H1 (cell line): ENCODE measurements at regions not wholly inside any gene's neighbourhood (a gene's known extent, or its start where the extent isn't known, plus 50 kb on each side); places are given as distances from the start of the nearest gene placed in this dataset.

Experiments
- CTCF ChIA-PET: fragments of 300-600 bp; sonication (Branson Sonifier 250); formaldehyde crosslinking; loops from one replicate; lab custom pipeline; 2021; ENCODE audit not compliant: partially characterized antibody; lab: Charles Lee
- POLR2A ChIA-PET: fragments of 300-600 bp; sonication (Branson Sonifier 250); formaldehyde crosslinking; loops from one replicate; lab custom pipeline; 2021; ENCODE audit warnings: inconsistent platforms; ENCODE audit not compliant: partially characterized antibody; lab: Charles Lee
- DNase-seq, 2 experiments: peaks; one replicate each; pipeline versions ENCODE4 v3.0.0 to v3.0.0-alpha.2; 2010 to 2022; ENCODE audit warnings: low spot score in 2 of 2, low read depth in 1 of 2, mixed read lengths in 1 of 2
- FAIRE-seq: peaks from 2 replicates; lab custom pipeline; 2011; peaks lifted over from hg19 to GRCh38; lab: Jason Lieb, UNC
- H2AFZ ChIP-seq: 2 replicates; pipeline ENCODE4 v1.8.1; 2012; ENCODE audit warnings: low read length, inconsistent platforms
- H2AK5ac ChIP-seq: 2 replicates; pipeline ENCODE4 v1.6.1; 2013; ENCODE audit warnings: low read depth, low read length
- H2BK120ac ChIP-seq: replicated peaks from 2 replicates; pipeline ENCODE3; 2013; ENCODE audit warnings: low read depth, low read length, inconsistent platforms
- H2BK12ac ChIP-seq: 2 replicates; pipeline ENCODE4 v1.6.1; 2013; ENCODE audit warnings: low read depth, low read length
- H2BK15ac ChIP-seq: 2 replicates; pipeline ENCODE4 v1.6.1; 2013; ENCODE audit warnings: low read length
- H2BK20ac ChIP-seq: 2 replicates; pipeline ENCODE4 v1.6.1; 2013; ENCODE audit warnings: low read length
- H2BK5ac ChIP-seq: 2 replicates; pipeline ENCODE4 v1.6.1; 2013; ENCODE audit warnings: low read depth, low read length
- H3K14ac ChIP-seq: 2 replicates; pipeline ENCODE4 v1.6.1; 2013; ENCODE audit warnings: inconsistent platforms; ENCODE audit not compliant: insufficient read length
- H3K18ac ChIP-seq: 2 replicates; pipeline ENCODE4 v1.6.1; 2013; ENCODE audit warnings: low read length; ENCODE audit errors: extremely low read depth
- H3K23ac ChIP-seq: 2 replicates; pipeline ENCODE4 v1.6.1; 2013; ENCODE audit warnings: inconsistent platforms; ENCODE audit not compliant: insufficient read length
- H3K23me2 ChIP-seq: 2 replicates; pipeline ENCODE4 v1.6.1; 2013; ENCODE audit warnings: low read depth, low read length
- H3K27ac ChIP-seq: 2 replicates; pipeline ENCODE4 v1.6.1; 2011; ENCODE audit warnings: low read depth, low read length, inconsistent platforms
- H3K27me3 ChIP-seq, 4 experiments: replicated peaks in 1 of 4; 1 replicate in 1 of 4; 2 replicates in 3 of 4; pipeline versions ENCODE4 v1.6.1 to v1.8.1; 2011 to 2013; ENCODE audit warnings: low read length in 3 of 4, mild to moderate bottlenecking in 3 of 4, inconsistent platforms in 2 of 4, mixed read lengths in 2 of 4, moderate library complexity in 1 of 4; ENCODE audit not compliant: control insufficient read depth in 3 of 4, insufficient read depth in 3 of 4; ENCODE audit errors: extremely low read depth in 1 of 4
- H3K36me3 ChIP-seq, 4 experiments: 2 replicates each; pipeline versions ENCODE4 v1.6.1 to v1.8.1; 2011 to 2013; ENCODE audit warnings: mild to moderate bottlenecking in 4 of 4, low read length in 3 of 4, moderate library complexity in 2 of 4, control low read depth in 1 of 4, inconsistent platforms in 1 of 4; ENCODE audit not compliant: insufficient read depth in 4 of 4, control insufficient read depth in 2 of 4
- H3K4ac ChIP-seq: replicated peaks from 2 replicates; pipeline ENCODE3; 2013; ENCODE audit warnings: low read length, low read depth, mixed read lengths, inconsistent platforms; ENCODE audit not compliant: insufficient read length
- H3K4me1 ChIP-seq, 4 experiments: replicated peaks in 1 of 4; 1 replicate in 1 of 4; 2 replicates in 3 of 4; pipeline versions ENCODE4 v1.6.1 to v1.8.1; 2011 to 2013; ENCODE audit warnings: low read length in 3 of 4, inconsistent platforms in 2 of 4, mixed read lengths in 1 of 4; ENCODE audit not compliant: insufficient read depth in 4 of 4, control insufficient read depth in 3 of 4
- H3K4me2 ChIP-seq, 2 experiments: 2 replicates each; pipeline versions ENCODE4 v1.6.1 to v1.8.1; 2011 to 2013; ENCODE audit warnings: low read depth in 2 of 2, low read length in 2 of 2, control low read depth in 1 of 2, inconsistent platforms in 1 of 2, mild to moderate bottlenecking in 1 of 2; ENCODE audit not compliant: insufficient read depth in 1 of 2
- H3K4me3 ChIP-seq, 4 experiments: fragments of 200-600, 300-600 bp in 1 of 4; sonication (generic), shearing (Covaris generic), sonication (Bioruptor Twin) in 1 of 4; 2 replicates each; pipeline versions ENCODE4 v1.5.1 to v1.8.1; 2011 to 2016; ENCODE audit warnings: low read length in 4 of 4, low read depth in 3 of 4, control low read depth in 2 of 4, inconsistent platforms in 2 of 4, mild to moderate bottlenecking in 2 of 4, mixed read lengths in 1 of 4, moderate library complexity in 1 of 4; ENCODE audit not compliant: insufficient read depth in 2 of 4; ENCODE audit errors: extremely low read depth in 1 of 4
- H3K56ac ChIP-seq: replicated peaks from 2 replicates; pipeline ENCODE3; 2013; ENCODE audit warnings: low read depth, mild to moderate bottlenecking, mixed read lengths, low read length, inconsistent platforms; ENCODE audit not compliant: insufficient read length
- H3K79me1 ChIP-seq: 2 replicates; pipeline ENCODE4 v1.6.1; 2013; ENCODE audit warnings: low read depth, low read length, control low read depth
- H3K79me2 ChIP-seq, 2 experiments: 2 replicates each; pipeline versions ENCODE4 v1.6.1 to v1.8.1; 2012 to 2013; ENCODE audit warnings: low read length in 2 of 2, mild to moderate bottlenecking in 2 of 2, inconsistent platforms in 1 of 2; ENCODE audit not compliant: insufficient read depth in 2 of 2, control insufficient read depth in 1 of 2
- H3K9ac ChIP-seq, 4 experiments: replicated peaks in 1 of 4; 1 replicate in 1 of 4; 2 replicates in 3 of 4; pipeline versions ENCODE4 v1.6.1 to v1.8.1; 2011 to 2013; ENCODE audit warnings: low read depth in 3 of 4, low read length in 3 of 4, control low read depth in 2 of 4, mild to moderate bottlenecking in 2 of 4, moderate library complexity in 2 of 4, inconsistent platforms in 1 of 4; ENCODE audit errors: extremely low read depth in 1 of 4
- H3K9me3 ChIP-seq, 2 experiments: 2 replicates each; pipeline versions ENCODE4 v1.6.1 to v1.8.1; 2012 to 2013; ENCODE audit warnings: mild to moderate bottlenecking in 2 of 2, moderate library complexity in 2 of 2, control low read depth in 1 of 2, inconsistent platforms in 1 of 2, low read depth in 1 of 2, low read length in 1 of 2, mixed read lengths in 1 of 2; ENCODE audit not compliant: insufficient read depth in 2 of 2
- H4K20me1 ChIP-seq, 2 experiments: replicated peaks in 1 of 2; 2 replicates each; pipeline versions ENCODE3 to v1.8.1; 2011 to 2013; ENCODE audit warnings: inconsistent platforms in 2 of 2, low read length in 2 of 2, mild to moderate bottlenecking in 1 of 2; ENCODE audit not compliant: insufficient read depth in 2 of 2, control insufficient read depth in 1 of 2
- H4K5ac ChIP-seq: 2 replicates; pipeline ENCODE4 v1.6.1; 2013; ENCODE audit warnings: low read length, low read depth, mixed read lengths, inconsistent platforms; ENCODE audit not compliant: insufficient read length
- H4K8ac ChIP-seq: 2 replicates; pipeline ENCODE4 v1.8.0; 2013; ENCODE audit warnings: mild to moderate bottlenecking, moderate library complexity, low read length, inconsistent platforms; ENCODE audit not compliant: insufficient read depth; ENCODE audit errors: extremely low read depth
- H4K91ac ChIP-seq: replicated peaks from 2 replicates; pipeline ENCODE3; 2013; ENCODE audit warnings: low read length, mixed read lengths, inconsistent platforms; ENCODE audit not compliant: insufficient read length
- ASH2L ChIP-seq: fragments of 200-600, 300-600 bp; sonication (generic); IDR thresholded peaks from one replicate; pipeline ENCODE4 v1.7.1; 2017; ENCODE audit warnings: low read length
- CEBPB ChIP-seq: IDR thresholded peaks from 2 replicates; pipeline ENCODE4 v1.6.1; 2012; ENCODE audit warnings: low read depth, low read length
- CREB1 ChIP-seq: IDR thresholded peaks from 2 replicates; pipeline ENCODE4 v1.6.1; 2012; ENCODE audit warnings: inconsistent platforms
- EZH2 ChIP-seq: fragments of 200-600 bp; sonication (generic); IDR thresholded peaks from 2 replicates; pipeline ENCODE4 v1.7.1; 2012; ENCODE audit warnings: low read depth, mild to moderate bottlenecking, moderate library complexity, low read length, inconsistent platforms; ENCODE audit not compliant: severe bottlenecking
- FOSL1 ChIP-seq: IDR thresholded peaks from 2 replicates; pipeline ENCODE4 v1.6.1; 2011; ENCODE audit warnings: mild to moderate bottlenecking, low read depth, low read length, moderate library complexity; ENCODE audit not compliant: insufficient read depth
- GABPA ChIP-seq: IDR thresholded peaks from 2 replicates; pipeline ENCODE4 v1.6.1; 2011; ENCODE audit warnings: mild to moderate bottlenecking, low read length, moderate library complexity, borderline replicate concordance; ENCODE audit not compliant: insufficient read depth
- RFX5 ChIP-seq: IDR thresholded peaks from 2 replicates; pipeline ENCODE4 v1.6.1; 2011; ENCODE audit warnings: low read depth, low read length, improper control_type of control experiment, borderline replicate concordance
- TAF7 ChIP-seq: optimal IDR thresholded peaks from 2 replicates; pipeline ENCODE3; 2011; ENCODE audit warnings: low read depth, mild to moderate bottlenecking, inconsistent platforms, low read length, moderate library complexity, borderline replicate concordance
- TEAD4 ChIP-seq: IDR thresholded peaks from 2 replicates; pipeline ENCODE4 v1.6.1; 2012; ENCODE audit warnings: low read depth, low read length, inconsistent platforms, mixed read lengths
- ZNF274 ChIP-seq: IDR thresholded peaks from 2 replicates; pipeline ENCODE4 v1.7.0; 2012; ENCODE audit warnings: low read length, borderline replicate concordance; ENCODE audit errors: extremely low read depth
- WGBS, 2 experiments: shearing (Covaris generic) in 1 of 2; methylation state at CpG; one replicate each; pipeline versions ENCODE4 v1.1.6 to v1.1.7; 2013 to 2015; ENCODE audit warnings: low lambda C conversion rate in 2 of 2, mixed read lengths in 2 of 2, inconsistent platforms in 1 of 2, low coverage in 1 of 2, missing lambda C conversion rate in 1 of 2; ENCODE audit not compliant: insufficient replicate concordance in 2 of 2, insufficient coverage in 1 of 2, insufficient read length in 1 of 2; ENCODE audit errors: extremely low coverage in 1 of 2, missing lambda C conversion rate in 1 of 2; 5-methylcytosine and 5-hydroxymethylcytosine counted together
- TF ChIP-seq, protein P1 (sequence below), 3 experiments: IDR thresholded peaks; 1 replicate in 2 of 3; 2 replicates in 1 of 3; pipeline versions ENCODE4 v1.5.1 to v1.6.1; 2011; ENCODE audit warnings: low read length in 3 of 3, mild to moderate bottlenecking in 3 of 3, inconsistent platforms in 2 of 3, low read depth in 1 of 3, moderate library complexity in 1 of 3; ENCODE audit not compliant: insufficient read depth in 1 of 3; ENCODE audit errors: control extremely low read depth in 1 of 3

- no peak overlapping the region for H3K14ac ChIP-seq
- H3K79me2 ChIP-seq: no peaks in the 10 kb centered on the region
- H3K4me2 ChIP-seq: peak overlapping the region; percentile 42 to 54; a peak in 3 of 4 replicates
- H3K4me3 ChIP-seq: peak overlapping the region in 1 of 4 experiments; percentile 29; a peak in 1 of 8 replicates
- H2BK15ac ChIP-seq: no peak overlapping the region
- H3K4ac ChIP-seq: no peak overlapping the region
- peak overlapping the region; percentile 67 for H4K5ac ChIP-seq
- no peak overlapping the region for H3K23ac ChIP-seq
- H2AK5ac ChIP-seq: no peak overlapping the region
- CTCF ChIA-PET: interaction anchor here (0.7 kb wide), 1 partner anchor 92 kb away, joined by 3 read pairs; no protein-coding TSS in a partner anchor
- peak overlapping the region; percentile 94 for H2BK120ac ChIP-seq
- no peak overlapping the region for H2AFZ ChIP-seq
- peak overlapping the region; percentile 68; the same call in 1 of the 2 replicates for H2BK12ac ChIP-seq
- peak overlapping the region; percentile 86; the same call in 1 of the 2 replicates for H2BK20ac ChIP-seq
- DNase-seq (peak; percentile 54 to 73), FAIRE-seq (peak; percentile 97)
- H3K9me3 ChIP-seq: 0 out of 4 replicates have a peak, but pooled peaks cover 0 to 3% of the 10 kb centered on the region in 2 experiments
- H3K56ac ChIP-seq: no peak overlapping the region
- no peak overlapping the region for H4K8ac ChIP-seq
- no peaks in the 10 kb centered on the region for H3K27me3 ChIP-seq
- H3K79me1 ChIP-seq: no peaks in the 10 kb centered on the region
- peak overlapping the region in 2 of 4 experiments; percentile 42 to 59; a peak in 3 of 7 replicates for H3K9ac ChIP-seq
- peaks cover 2 to 7% (median 3%) of the 10 kb centered on the region in 4 experiments; a peak in 5 of 7 replicates for H3K4me1 ChIP-seq
- no peaks in the 10 kb centered on the region for H4K20me1 ChIP-seq
- H3K36me3 ChIP-seq: no peaks in the 10 kb centered on the region
- H4K91ac ChIP-seq: peak overlapping the region; percentile 93
- H3K27ac ChIP-seq: peak overlapping the region; percentile 85
- H3K23me2 ChIP-seq: no peaks in the 10 kb centered on the region
- peak overlapping the region; percentile 98 for H2BK5ac ChIP-seq
- whole genome bisulfite sequencing, 2 experiments: 52% methylated on average over 6 of the region's 6 CpGs; no CpG with 5 or more reads in 1 of the 2 experiments
- H3K18ac ChIP-seq: peak overlapping the region; percentile 78; the same call in 1 of the 2 replicates
- POLR2A ChIA-PET: interaction anchor here (0.9 to 2.1 kb wide), 5 partner anchors 10 to 173 kb away, joined by 3 to 8 read pairs (median 5); partner anchors contain the start of gene RPSA
- TF ChIP-seq, protein P1, sequence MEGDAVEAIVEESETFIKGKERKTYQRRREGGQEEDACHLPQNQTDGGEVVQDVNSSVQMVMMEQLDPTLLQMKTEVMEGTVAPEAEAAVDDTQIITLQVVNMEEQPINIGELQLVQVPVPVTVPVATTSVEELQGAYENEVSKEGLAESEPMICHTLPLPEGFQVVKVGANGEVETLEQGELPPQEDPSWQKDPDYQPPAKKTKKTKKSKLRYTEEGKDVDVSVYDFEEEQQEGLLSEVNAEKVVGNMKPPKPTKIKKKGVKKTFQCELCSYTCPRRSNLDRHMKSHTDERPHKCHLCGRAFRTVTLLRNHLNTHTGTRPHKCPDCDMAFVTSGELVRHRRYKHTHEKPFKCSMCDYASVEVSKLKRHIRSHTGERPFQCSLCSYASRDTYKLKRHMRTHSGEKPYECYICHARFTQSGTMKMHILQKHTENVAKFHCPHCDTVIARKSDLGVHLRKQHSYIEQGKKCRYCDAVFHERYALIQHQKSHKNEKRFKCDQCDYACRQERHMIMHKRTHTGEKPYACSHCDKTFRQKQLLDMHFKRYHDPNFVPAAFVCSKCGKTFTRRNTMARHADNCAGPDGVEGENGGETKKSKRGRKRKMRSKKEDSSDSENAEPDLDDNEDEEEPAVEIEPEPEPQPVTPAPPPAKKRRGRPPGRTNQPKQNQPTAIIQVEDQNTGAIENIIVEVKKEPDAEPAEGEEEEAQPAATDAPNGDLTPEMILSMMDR (IDR thresholded peaks at IDR 0.05; ENCODE audit: control extremely low read depth in 1 of 3, insufficient read depth in 1 of 3, low read depth in 1 of 3, low read length in 3 of 3): no peak
- no peak for TF ChIP-seq CREB1
- TF ChIP-seq GABPA: no peak
- TF ChIP-seq ZNF274: no peak
- no peak for TF ChIP-seq EZH2
- no peak for TF ChIP-seq RFX5
- TF ChIP-seq TEAD4: peak; percentile 49; the same call in 1 of the 2 replicates
- no peak for TF ChIP-seq CEBPB
- TF ChIP-seq TAF7: no peak
- no peak for TF ChIP-seq FOSL1
- TF ChIP-seq ASH2L: no peak
Measured at GRCh38 chr3:39577541-39577940, 110.1 kb downstream of the MOBP start.
